ENCODE measurements at regions not wholly inside any gene's neighbourhood (a gene's known extent, or its start where the extent isn't known, plus 50 kb on each side); places are given as distances from the start of the nearest gene placed in this dataset.

DNA sequence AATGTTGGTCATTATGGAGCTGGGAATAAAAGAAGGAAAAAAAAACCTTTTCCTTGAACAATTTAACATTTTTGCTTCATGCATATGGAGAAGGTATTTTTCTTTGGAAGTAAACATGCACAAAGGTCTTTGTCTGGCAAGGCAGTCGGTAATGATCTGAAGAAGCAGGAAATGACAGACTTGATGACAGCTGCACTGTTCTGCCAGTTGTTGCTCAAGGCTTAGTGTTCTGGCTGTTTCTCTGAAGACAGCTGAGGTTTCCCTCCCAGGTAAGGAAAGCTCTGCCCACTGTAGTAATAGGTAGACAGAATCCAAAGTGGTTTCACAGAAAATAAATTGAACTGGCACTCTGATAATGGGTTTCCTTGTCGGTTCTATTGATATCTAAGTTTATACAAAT lies 308.4 kb upstream of the GCFC2 start:
- TF ChIP-seq, protein P1, sequence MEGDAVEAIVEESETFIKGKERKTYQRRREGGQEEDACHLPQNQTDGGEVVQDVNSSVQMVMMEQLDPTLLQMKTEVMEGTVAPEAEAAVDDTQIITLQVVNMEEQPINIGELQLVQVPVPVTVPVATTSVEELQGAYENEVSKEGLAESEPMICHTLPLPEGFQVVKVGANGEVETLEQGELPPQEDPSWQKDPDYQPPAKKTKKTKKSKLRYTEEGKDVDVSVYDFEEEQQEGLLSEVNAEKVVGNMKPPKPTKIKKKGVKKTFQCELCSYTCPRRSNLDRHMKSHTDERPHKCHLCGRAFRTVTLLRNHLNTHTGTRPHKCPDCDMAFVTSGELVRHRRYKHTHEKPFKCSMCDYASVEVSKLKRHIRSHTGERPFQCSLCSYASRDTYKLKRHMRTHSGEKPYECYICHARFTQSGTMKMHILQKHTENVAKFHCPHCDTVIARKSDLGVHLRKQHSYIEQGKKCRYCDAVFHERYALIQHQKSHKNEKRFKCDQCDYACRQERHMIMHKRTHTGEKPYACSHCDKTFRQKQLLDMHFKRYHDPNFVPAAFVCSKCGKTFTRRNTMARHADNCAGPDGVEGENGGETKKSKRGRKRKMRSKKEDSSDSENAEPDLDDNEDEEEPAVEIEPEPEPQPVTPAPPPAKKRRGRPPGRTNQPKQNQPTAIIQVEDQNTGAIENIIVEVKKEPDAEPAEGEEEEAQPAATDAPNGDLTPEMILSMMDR (IDR thresholded peaks at IDR 0.05): no peak
- TF ChIP-seq POLR2AphosphoS5 (IDR thresholded peaks at IDR 0.05; ENCODE audit: low read depth, low read length) (no peak), SIN3A (IDR thresholded peaks at IDR 0.05; ENCODE audit: borderline replicate concordance, insufficient read depth, low read depth, low read length) (no peak)

Measured in Panc1 (cell line).